ENCODE measurements at regions not wholly inside any gene's neighbourhood (a gene's known extent, or its start where the extent isn't known, plus 50 kb on each side); places are given as distances from the start of the nearest gene placed in this dataset.
"Not testable (repeated sequence)": the region's sequence is repeated elsewhere in the genome, so short reads cannot be mapped to it uniquely, and the experiment has no call there.

- DNase-seq = no peak
Measured at GRCh38 chr10:36425131-36425797, 700.1 kb upstream of the ANKRD30A start.

GRCh38 chr10:36424502-36424901 lies 700.9 kb upstream of the ANKRD30A start:
- no peak for DNase-seq

- no peak for DNase-seq
Measured at GRCh38 chr10:36423821-36424248, 701.6 kb upstream of the ANKRD30A start.

- DNase-seq = no peak
Measured at GRCh38 chr10:36421992-36422391, 703.4 kb upstream of the ANKRD30A start.

GRCh38 chr10:36416513-36416912 lies 708.9 kb upstream of the ANKRD30A start:
- DNase-seq = no peak

GRCh38 chr10:36412942-36413341 lies 712.5 kb upstream of the ANKRD30A start:
- DNase-seq = no peak

GRCh38 chr10:36400238-36400637 lies 725.2 kb upstream of the ANKRD30A start:
- not testable (repeated sequence) for DNase-seq

- no peak for DNase-seq
Measured at GRCh38 chr10:36393801-36394200, 731.6 kb upstream of the ANKRD30A start.

GRCh38 chr10:36391405-36391804 lies 734.0 kb upstream of the ANKRD30A start:
- DNase-seq = no peak

GRCh38 chr10:36390221-36390620 lies 735.2 kb upstream of the ANKRD30A start:
- no peak for DNase-seq

- no peak for DNase-seq
Measured at GRCh38 chr10:36388166-36388565, 737.2 kb upstream of the ANKRD30A start.

- no peak for DNase-seq
Measured at GRCh38 chr10:36385693-36386092, 739.7 kb upstream of the ANKRD30A start.

- DNase-seq = no peak
Measured at GRCh38 chr10:36383349-36383748, 741.3 kb upstream of the FZD8 start.

- DNase-seq = no peak
Measured at GRCh38 chr10:36381748-36382147, 739.7 kb upstream of the FZD8 start.

GRCh38 chr10:36380538-36380937 lies 738.4 kb upstream of the FZD8 start:
- DNase-seq = no peak

- no peak for DNase-seq
Measured at GRCh38 chr10:36375107-36375506, 733.0 kb upstream of the FZD8 start.

- no peak for DNase-seq
Measured at GRCh38 chr10:36373424-36374096, 731.5 kb upstream of the FZD8 start.

- DNase-seq = no peak
Measured at GRCh38 chr10:36367362-36367761, 725.3 kb upstream of the FZD8 start.

- no peak for DNase-seq
Measured at GRCh38 chr10:36366843-36367242, 724.7 kb upstream of the FZD8 start.

GRCh38 chr10:36366065-36366464 lies 724.0 kb upstream of the FZD8 start:
- no peak for DNase-seq

GRCh38 chr10:36362257-36362656 lies 720.2 kb upstream of the FZD8 start:
- DNase-seq = no peak

- no peak for DNase-seq
Measured at GRCh38 chr10:36358736-36359135, 716.6 kb upstream of the FZD8 start.

- DNase-seq = no peak
Measured at GRCh38 chr10:36354633-36355032, 712.5 kb upstream of the FZD8 start.

- DNase-seq = no peak
Measured at GRCh38 chr10:36351159-36351558, 709.1 kb upstream of the FZD8 start.

Data from NCI-H526 treated with DMSO at 0.1 percent for 48 hours (cell line).